SIG-M5 treated with dmso at 0.1 percent for 504 hours (cell line): ENCODE measurements at regions not wholly inside any gene's neighbourhood (a gene's known extent, or its start where the extent isn't known, plus 50 kb on each side); places are given as distances from the start of the nearest gene placed in this dataset.

Experiments used
- DNase-seq: peaks from one replicate; lab custom pipeline; 2025; ENCODE audit not compliant: unreplicated experiment; lab: John Stamatoyannopoulos, UW

DNA sequence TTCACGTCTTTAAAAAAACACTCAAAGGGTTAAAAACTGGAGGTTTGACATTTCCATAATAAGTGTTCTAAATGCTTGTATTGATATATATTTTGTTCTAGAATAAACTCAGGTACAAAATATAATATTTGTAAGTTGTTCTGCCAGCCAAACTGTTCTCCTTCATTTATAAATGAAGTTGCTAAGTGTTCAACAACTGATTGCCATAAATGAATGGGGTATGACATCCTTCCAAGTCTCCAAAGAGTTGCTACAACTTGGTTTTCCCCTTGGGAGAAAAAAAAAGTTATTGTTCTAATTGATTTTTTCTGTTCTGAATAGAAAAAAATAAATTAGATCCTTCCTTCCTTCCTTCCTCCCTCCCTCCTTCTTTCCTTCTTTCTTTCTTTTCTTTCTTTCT is 65.4 kb upstream of the BLID start:
- DNase-seq: no peak

DNA sequence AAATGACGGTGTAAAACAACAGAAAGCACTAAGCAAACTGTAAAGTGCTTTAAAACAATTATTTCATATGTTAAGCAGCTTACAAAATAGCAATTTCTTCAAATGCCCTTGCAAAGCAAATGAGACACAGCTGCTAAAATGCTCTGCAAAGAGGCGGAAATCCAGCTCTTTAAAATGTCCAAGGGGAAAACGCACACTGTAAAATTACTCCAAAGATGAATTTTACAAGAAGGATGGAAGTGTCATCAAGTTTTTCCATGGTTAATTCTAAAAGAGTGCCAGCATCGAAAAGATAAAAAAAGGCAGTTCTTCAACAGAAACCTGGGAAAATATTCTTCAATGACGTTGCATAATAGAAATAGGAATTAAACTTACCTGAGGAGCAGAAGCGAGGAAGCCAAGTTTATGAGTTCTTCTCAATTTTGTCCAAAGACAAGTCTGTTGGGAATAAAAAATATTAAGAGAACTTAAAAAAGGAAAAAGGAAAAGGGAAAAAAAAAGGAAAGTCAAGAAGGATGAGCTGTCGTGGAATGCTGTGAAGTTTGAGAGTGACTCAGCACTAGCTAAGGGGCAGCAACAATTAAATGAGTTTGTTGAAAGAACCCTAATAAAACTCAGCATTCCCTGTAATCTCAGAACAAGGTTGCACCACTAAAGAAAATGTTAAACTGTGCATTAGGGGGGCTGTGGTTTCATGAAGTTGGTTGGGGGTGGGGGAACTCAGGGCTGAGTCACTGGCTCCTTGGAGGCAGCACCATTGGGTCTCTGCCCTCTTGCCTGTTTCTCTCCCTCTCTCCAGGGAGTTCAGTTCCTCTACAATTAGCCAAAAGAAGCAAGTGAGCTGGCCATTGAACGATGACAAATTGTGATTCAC is 64.2 kb upstream of the BLID start:
- no peak for DNase-seq

- DNase-seq: no peak
Measured at GRCh38 chr11:122178795-122179194, 62.8 kb upstream of the BLID start.

DNA sequence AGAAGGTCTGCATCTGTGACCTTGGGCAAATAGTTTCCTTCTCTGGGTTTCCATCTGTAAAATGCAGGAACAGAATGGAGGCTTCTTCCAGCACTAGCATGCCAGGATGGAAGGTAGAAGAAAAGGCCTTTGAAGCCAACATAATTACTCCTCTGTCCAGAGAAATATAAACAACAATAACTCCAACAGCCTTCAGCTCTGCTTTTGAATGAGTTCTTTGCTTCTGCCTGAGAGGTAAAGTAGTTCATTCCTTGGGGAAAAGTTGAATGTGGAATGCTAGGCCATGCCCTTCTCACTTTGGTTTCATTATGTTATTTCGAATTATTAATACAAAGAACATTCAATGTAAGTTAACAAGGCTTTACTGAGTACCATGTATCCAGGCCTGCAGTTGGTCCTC is 61.2 kb upstream of the BLID start:
- DNase-seq: no peak

DNA sequence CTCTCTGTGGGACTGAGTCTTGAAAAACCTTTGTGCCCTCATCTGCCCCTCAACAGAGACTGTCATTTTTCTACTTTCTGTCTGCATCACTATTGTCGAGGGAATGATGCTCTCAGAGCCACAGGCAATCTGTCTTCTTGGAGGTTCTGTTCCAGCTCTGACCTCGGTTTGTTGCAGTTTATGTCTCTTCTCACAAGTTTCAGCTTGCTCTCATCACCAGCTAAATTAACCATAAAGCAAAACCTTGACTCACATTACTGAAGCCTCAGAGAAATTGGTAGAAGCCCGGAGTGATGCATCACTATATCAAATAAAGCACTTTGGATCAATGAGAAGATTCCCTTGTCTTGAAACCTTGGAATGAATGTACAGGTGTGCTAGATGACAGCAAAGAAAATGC is 60.6 kb upstream of the BLID start:
- no peak for DNase-seq

- no peak for DNase-seq
Measured at GRCh38 chr11:122175306-122175705, 59.3 kb upstream of the BLID start.

DNA sequence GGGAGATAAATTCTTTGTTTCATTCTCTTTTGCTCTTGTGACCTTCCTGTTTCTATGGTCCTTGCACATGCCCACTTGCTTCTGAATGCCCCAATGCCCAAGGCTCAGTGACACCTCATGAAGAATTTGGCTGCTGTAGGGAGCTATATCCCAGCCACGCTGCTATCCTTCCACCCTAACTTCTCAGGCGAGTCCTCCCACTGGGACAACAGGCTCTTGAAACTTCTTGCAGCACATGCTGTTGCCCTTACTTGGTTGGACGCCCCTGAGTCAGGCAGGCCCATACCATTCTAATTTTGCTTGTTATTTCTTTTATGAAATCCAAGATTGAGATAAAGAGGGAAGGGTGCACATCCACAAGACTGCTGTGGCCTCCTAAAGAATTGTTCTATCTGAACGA is 57.6 kb upstream of the BLID start:
- no peak for DNase-seq

DNA sequence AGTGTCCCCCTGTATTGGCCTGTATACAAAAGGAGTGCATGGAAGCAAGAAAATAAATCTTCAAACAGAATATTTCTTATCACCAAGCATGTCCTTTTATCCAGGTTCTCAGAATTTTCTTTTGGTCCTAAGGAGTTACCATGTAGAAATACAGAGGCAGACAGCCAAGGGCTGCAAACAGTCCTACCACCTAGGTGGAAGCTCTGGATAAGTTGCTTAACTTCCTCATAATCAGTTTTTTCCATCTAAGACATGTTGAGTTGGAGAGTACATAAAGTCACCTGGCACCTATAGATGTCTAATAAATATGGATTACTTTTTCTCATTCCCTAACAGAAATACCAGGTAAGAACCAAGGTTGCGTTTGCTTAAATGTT is 57.0 kb upstream of the BLID start:
- no peak for DNase-seq

- no peak for DNase-seq
Measured at GRCh38 chr11:122172352-122173073, 56.5 kb upstream of the BLID start.

DNA sequence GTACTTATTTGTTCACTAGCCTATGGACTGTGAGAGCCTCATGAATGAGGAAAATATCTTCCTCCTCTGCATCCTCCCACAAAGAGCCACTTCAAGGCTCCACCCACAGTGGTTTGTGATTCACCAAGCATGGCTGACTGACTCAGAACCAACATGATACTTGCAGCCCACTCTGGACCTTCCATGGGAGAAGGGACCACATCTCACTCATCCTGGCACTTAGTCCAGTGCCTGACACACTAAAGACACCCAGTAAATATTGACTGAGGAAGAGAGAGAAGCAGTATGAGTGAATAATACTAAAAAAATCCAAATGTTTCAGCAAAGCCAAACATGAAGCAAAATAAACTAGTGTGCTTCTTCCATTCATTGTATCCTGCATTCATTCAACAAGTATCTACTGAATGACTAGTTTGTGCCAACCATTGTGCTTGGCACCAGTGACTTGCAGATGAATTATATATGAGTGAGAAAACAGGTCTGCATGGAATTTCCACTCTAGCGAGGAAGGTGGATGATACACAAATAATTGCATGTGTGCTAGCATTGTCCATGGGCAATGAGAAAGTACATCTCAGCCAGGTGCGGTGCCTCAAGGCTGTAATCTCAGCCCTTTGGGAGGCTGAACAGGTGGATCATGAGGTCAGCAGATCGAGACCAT is 54.9 kb upstream of the BLID start:
- DNase-seq: no peak

GRCh38 chr11:122168218-122168617 is 52.2 kb upstream of the BLID start:
- no peak for DNase-seq

GRCh38 chr11:122167100-122167499 is 51.1 kb upstream of the BLID start:
- no peak for DNase-seq

DNA sequence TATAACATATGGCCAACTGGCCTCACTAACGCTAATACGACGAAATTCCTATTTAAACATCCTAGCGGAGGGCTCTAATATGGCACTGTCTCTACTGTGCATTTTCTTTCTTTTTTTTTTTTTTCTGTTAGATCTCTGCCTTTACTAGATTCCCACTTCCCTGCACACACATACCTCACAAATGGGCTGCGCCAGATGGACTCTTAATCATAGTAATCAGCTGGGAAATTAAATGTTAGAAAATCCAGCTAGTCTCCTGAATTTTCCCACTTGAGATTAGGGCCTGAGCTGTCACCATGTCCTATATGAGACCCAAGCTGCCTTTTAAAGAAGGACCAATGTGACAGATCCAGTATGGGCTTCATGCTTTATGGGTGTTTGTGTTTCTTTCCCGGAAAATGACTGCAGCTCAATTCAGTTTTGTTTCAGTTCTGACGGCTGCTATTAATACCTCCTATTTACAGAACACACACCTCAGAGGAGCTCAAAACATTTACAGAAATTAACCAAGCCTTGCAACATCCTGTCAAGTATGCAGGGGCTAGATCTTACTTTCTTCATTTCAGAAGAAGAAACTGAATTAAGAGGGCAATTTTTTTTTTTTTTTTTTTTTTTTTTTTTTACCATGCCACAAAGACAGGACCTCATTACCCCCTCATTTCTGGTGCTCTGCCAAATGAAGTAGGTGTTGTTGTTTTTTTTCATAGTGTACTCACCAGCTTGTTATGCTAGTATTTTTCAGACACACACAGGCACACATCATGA is 49.8 kb upstream of the BLID start:
- DNase-seq: no peak
